Stimulated activated CD8-positive, alpha-beta memory T cell treated with anti-CD3 and anti-CD28 coated beads, Interleukin-7, amount 100 ng/mL, for 4 hours (primary cell): ENCODE measurements at regions not wholly inside any gene's neighbourhood (a gene's known extent, or its start where the extent isn't known, plus 50 kb on each side); places are given as distances from the start of the nearest gene placed in this dataset.

Experiments used
- DNase-seq, 2 donors: peaks; one replicate each; pipeline ENCODE4 v3.0.0-alpha.2; 2020; ENCODE audit warnings: low read depth in 2 of 2

- DNase-seq = no peak
Observed at GRCh38 chr9:32255026-32255425, 129.4 kb upstream of the ACO1 start.

GRCh38 chr9:32258482-32258881 is 126.0 kb upstream of the ACO1 start:
- DNase-seq = no peak

- DNase-seq = no peak
Observed at GRCh38 chr9:32260151-32260862, 124.1 kb upstream of the ACO1 start.

- DNase-seq = no peak
Observed at GRCh38 chr9:32264170-32264864, 120.1 kb upstream of the ACO1 start.

GRCh38 chr9:32265037-32265436 is 119.4 kb upstream of the ACO1 start:
- no peak for DNase-seq

GRCh38 chr9:32278991-32279390 is 105.5 kb upstream of the ACO1 start:
- DNase-seq = no peak

GRCh38 chr9:32289756-32290155 is 94.7 kb upstream of the ACO1 start:
- no peak for DNase-seq

GRCh38 chr9:32291370-32291769 is 93.1 kb upstream of the ACO1 start:
- no peak for DNase-seq

GRCh38 chr9:32292611-32293010 is 91.8 kb upstream of the ACO1 start:
- no peak for DNase-seq

GRCh38 chr9:32293091-32293490 is 91.4 kb upstream of the ACO1 start:
- no peak for DNase-seq

GRCh38 chr9:32294106-32294505 is 90.3 kb upstream of the ACO1 start:
- DNase-seq = no peak

GRCh38 chr9:32300373-32300772 is 84.1 kb upstream of the ACO1 start:
- DNase-seq = no peak

GRCh38 chr9:32304495-32304894 is 79.9 kb upstream of the ACO1 start:
- DNase-seq = no peak

- DNase-seq = no peak
Observed at GRCh38 chr9:32306006-32306405, 78.4 kb upstream of the ACO1 start.

- DNase-seq = no peak
Observed at GRCh38 chr9:32319312-32319929, 65.0 kb upstream of the ACO1 start.

GRCh38 chr9:32322622-32323021 is 61.8 kb upstream of the ACO1 start:
- DNase-seq = no peak

- no peak for DNase-seq
Observed at GRCh38 chr9:32326146-32326545, 58.3 kb upstream of the ACO1 start.

GRCh38 chr9:32331240-32331639 is 53.2 kb upstream of the ACO1 start:
- no peak for DNase-seq

- DNase-seq = no peak
Observed at GRCh38 chr9:32334112-32334511, 50.3 kb upstream of the ACO1 start.
